ENCODE measurements at regions not wholly inside any gene's neighbourhood (a gene's known extent, or its start where the extent isn't known, plus 50 kb on each side); places are given as distances from the start of the nearest gene placed in this dataset.

DNA sequence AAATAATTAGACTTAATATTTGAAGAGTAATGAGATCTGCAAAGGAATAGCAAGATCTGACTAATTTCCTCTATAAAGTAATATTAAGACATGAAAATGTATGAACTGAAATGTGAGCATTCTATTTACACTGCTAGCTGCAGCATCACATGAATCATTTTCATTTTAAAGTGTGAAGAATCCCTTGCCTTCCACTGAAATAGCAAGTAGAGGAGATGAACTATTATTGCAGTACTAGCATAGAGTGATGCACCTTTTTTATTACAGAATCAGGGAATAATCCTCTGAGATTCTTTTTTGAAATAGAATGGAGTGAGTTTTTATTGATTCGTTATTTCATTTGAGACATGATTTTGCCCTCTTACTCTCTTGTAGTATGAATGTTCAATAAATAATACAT is 281.9 kb upstream of the NAV3 start:
- Mint-ChIP-seq H3K27ac (ENCODE audit: low read depth) (no peak overlapping the region), H3K9me3 (peaks cover 9% of the 10 kb centered on the region), H3K36me3 (ENCODE audit: insufficient read depth) (peaks cover 2% of the 10 kb centered on the region), H3K4me3 (no peak overlapping the region), H3K27me3 (no peaks in the 10 kb centered on the region), H3K4me1 (no peaks in the 10 kb centered on the region)
- DNase-seq (ENCODE audit: low spot score in 2 of 2) (no peak), ATAC-seq (replicated peaks; ENCODE audit: extremely low read depth, poor library complexity, severe bottlenecking) (no peak)

DNA sequence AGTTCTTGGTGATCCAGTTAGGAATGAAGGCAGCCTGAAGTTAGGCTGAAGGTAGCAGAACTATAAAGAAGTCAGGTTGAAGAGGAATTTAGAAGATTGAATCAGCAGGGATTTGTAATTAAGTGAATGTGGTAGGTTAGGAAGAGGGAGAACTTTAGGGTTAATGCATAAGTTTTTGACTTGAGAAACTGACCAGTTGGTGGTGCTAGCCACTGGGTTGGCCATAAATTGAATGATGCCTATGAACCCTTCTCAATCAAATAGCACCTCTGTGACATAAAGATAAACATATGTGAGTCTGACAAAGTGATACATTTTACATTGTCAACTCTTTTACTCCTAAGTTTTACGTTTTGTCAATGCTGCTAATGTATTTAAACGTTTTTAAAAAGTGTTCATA is 290.6 kb upstream of the NAV3 start:
- H3K27ac Mint-ChIP-seq (ENCODE audit: low read depth), result no peak overlapping the region
- no peak overlapping the region for H3K4me3 Mint-ChIP-seq
- H3K9me3 Mint-ChIP-seq, result peaks cover 24% of the 10 kb centered on the region

DNA sequence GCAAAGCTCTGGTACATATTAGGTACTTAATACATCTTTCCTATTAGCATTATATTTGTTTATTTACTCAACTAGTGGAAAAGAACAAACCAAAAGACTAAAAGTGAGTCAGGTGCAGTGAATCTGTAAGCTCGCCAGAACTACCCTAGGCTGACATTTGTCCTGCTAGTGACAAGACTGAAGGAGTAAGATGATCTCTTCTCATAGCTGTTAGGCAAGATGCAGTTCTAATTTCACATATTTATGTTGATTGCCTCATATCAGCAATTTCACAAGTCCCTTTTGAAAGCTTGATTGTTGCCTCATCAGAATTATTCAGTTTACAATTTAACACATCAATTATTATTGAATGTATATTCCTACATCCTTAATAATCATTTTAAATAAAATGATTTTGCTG is 293.0 kb upstream of the NAV3 start:
- DNase-seq (ENCODE audit: low spot score in 2 of 2) (no peak), ATAC-seq (replicated peaks; ENCODE audit: extremely low read depth, poor library complexity, severe bottlenecking) (no peak)
- no peaks in the 10 kb centered on the region for H3K36me3 Mint-ChIP-seq (ENCODE audit: insufficient read depth)
- H3K9me3 Mint-ChIP-seq, result peaks cover 15% of the 10 kb centered on the region
- no peak overlapping the region for H3K27ac Mint-ChIP-seq (ENCODE audit: low read depth)
- H3K4me3 Mint-ChIP-seq, result no peak overlapping the region
- no peaks in the 10 kb centered on the region for H3K27me3 Mint-ChIP-seq
- H3K4me1 Mint-ChIP-seq, result no peaks in the 10 kb centered on the region

More for the DNA sequence above, 290.6 kb upstream of the NAV3 start:
- H3K27me3 Mint-ChIP-seq, result no peaks in the 10 kb centered on the region
- peaks cover 2% of the 10 kb centered on the region for H3K36me3 Mint-ChIP-seq (ENCODE audit: insufficient read depth)
- DNase-seq (ENCODE audit: low spot score in 2 of 2), result no peak
- no peak for ATAC-seq (replicated peaks; ENCODE audit: extremely low read depth, poor library complexity, severe bottlenecking)
- no peaks in the 10 kb centered on the region for H3K4me1 Mint-ChIP-seq

DNA sequence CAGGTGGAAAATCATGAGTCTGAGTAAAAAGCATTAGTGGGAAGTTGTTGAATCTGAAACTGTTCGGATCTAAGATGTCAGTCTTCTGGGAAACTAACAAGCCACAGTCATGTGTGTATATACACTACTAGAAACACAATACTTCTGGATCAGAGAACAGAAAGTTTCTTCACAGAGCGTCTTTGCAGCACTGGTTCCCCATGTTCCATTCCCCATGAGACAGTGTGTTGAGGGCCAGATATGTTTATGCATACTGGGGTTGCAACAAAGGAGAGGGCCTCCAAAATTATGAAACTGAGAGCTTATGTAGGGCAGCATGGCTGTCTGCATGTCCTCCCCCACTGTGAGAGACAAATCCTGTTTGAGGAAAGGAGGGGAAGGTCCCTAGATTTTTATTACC is 295.0 kb upstream of the NAV3 start:
- Mint-ChIP-seq H3K9me3 (peaks cover 10% of the 10 kb centered on the region), H3K4me3 (no peak overlapping the region), H3K27me3 (no peaks in the 10 kb centered on the region), H3K4me1 (no peaks in the 10 kb centered on the region), H3K27ac (ENCODE audit: low read depth) (no peak overlapping the region), H3K36me3 (ENCODE audit: insufficient read depth) (no peaks in the 10 kb centered on the region)
- ATAC-seq (replicated peaks; ENCODE audit: extremely low read depth, poor library complexity, severe bottlenecking) (no peak), DNase-seq (ENCODE audit: low spot score in 2 of 2) (no peak)

DNA sequence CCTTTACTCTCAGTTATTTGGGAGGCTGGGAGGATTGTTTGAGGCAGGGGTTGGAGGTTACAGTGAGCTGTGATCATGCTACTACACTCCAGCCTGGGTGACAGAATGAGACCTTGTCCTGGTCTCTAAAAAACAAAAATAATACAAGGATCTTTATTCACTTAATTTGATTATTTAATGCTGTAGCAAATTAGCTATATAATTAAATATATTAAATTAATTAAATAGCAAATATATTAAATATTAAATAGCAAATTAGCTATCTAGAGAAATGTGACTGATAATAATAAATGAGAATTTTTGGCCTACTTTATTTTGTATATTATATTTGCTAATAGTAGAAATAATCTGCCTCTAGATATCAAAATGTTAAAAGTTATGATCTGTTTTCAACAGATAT is 298.8 kb upstream of the NAV3 start:
- no peak overlapping the region for H3K4me3 Mint-ChIP-seq

DNA sequence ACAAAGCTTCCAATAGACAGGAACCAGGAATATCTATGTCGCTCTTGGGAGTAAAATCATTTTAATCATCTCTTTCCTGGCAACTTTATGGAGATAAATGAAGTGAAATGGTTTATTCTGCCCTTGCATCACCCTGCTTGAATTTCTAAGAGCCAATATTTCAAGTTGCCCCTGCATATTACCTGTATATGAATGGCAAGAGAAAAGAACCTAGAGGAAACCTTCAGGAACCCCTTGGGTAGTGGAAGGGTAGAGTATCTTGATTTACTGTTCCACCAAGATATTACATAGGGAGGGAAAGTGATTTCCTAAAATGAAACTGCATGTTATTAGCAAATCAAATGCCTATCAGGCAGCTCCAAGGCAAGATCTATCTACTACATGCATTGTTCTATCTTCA is 308.4 kb upstream of the NAV3 start:
- no peak for ATAC-seq (replicated peaks; ENCODE audit: extremely low read depth, poor library complexity, severe bottlenecking)
- no peak overlapping the region for H3K4me3 Mint-ChIP-seq
- H3K36me3 Mint-ChIP-seq (ENCODE audit: insufficient read depth), result no peaks in the 10 kb centered on the region
- H3K27ac Mint-ChIP-seq (ENCODE audit: low read depth), result no peak overlapping the region
- H3K4me1 Mint-ChIP-seq, result no peaks in the 10 kb centered on the region
- H3K9me3 Mint-ChIP-seq, result peaks cover 32% of the 10 kb centered on the region
- no peaks in the 10 kb centered on the region for H3K27me3 Mint-ChIP-seq
- DNase-seq (ENCODE audit: low spot score in 2 of 2), result no peak

More for the DNA sequence above, 298.8 kb upstream of the NAV3 start:
- H3K4me1 Mint-ChIP-seq, result no peaks in the 10 kb centered on the region
- no peak for DNase-seq (ENCODE audit: low spot score in 2 of 2)
- no peaks in the 10 kb centered on the region for H3K27me3 Mint-ChIP-seq
- ATAC-seq (replicated peaks; ENCODE audit: extremely low read depth, poor library complexity, severe bottlenecking), result no peak
- peaks cover under 1% of the 10 kb centered on the region for H3K9me3 Mint-ChIP-seq
- H3K27ac Mint-ChIP-seq (ENCODE audit: low read depth), result no peak overlapping the region
- no peaks in the 10 kb centered on the region for H3K36me3 Mint-ChIP-seq (ENCODE audit: insufficient read depth)

DNA sequence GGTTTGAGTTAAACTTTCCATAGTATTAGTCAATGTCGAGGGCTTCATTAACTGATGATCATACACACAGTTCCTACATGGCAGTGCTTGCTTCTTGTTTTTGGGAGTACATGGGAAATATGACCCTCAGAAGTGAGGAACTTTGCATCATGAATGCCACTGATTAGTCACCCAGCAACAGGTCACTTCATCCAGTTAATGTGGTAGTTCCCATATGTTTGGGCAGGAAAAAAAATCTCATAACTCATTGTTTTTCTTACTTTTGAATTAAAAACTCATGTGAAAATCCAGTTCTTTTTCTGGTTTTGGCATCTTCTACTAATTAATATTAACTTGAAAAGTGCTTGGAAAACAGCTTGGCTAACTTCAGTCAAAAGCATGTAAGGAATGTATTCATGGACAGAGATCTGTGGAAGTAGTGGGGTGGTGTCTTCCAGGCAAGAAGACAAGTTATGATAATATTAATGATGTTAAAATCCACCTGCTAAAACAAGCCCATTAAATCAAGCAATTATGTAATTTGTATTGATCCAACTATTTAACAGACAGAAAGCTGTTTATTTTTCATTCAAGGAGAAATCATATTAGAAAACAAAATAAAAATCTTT is 309.1 kb upstream of the NAV3 start:
- DNase-seq (ENCODE audit: low spot score in 2 of 2), result no peak
- Mint-ChIP-seq H3K4me3 (no peak overlapping the region), H3K27ac (ENCODE audit: low read depth) (no peak overlapping the region), H3K9me3 (peaks cover 28% of the 10 kb centered on the region), H3K27me3 (no peaks in the 10 kb centered on the region), H3K36me3 (ENCODE audit: insufficient read depth) (no peaks in the 10 kb centered on the region), H3K4me1 (no peaks in the 10 kb centered on the region)
- no peak for ATAC-seq (replicated peaks; ENCODE audit: extremely low read depth, poor library complexity, severe bottlenecking)

DNA sequence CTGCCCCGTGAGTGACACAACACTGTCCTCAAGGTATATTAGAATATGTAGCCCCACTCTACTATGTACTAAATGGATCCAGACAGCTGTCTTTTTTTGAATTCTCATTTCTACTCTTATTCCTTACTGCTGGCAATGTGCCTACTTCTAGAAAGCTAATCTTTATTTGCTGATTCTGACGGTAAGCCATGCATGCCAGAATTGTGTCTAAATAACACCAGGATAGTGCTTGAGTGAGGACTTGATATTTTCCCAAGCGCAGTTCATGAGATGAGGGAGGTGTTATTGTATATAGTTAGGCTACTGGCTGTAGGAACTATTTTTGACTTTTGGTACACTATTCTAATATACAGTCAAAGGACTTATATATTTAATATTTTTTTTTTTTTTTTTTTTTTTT is 316.2 kb upstream of the NAV3 start:
- H3K4me3 Mint-ChIP-seq, result no peak overlapping the region
- peaks cover 6% of the 10 kb centered on the region for H3K9me3 Mint-ChIP-seq
- ATAC-seq (replicated peaks; ENCODE audit: extremely low read depth, poor library complexity, severe bottlenecking) (no peak), DNase-seq (ENCODE audit: low spot score in 2 of 2) (no peak)
- no peaks in the 10 kb centered on the region for H3K27me3 Mint-ChIP-seq
- no peaks in the 10 kb centered on the region for H3K4me1 Mint-ChIP-seq
- no peaks in the 10 kb centered on the region for H3K36me3 Mint-ChIP-seq (ENCODE audit: insufficient read depth)
- no peak overlapping the region for H3K27ac Mint-ChIP-seq (ENCODE audit: low read depth)

DNA sequence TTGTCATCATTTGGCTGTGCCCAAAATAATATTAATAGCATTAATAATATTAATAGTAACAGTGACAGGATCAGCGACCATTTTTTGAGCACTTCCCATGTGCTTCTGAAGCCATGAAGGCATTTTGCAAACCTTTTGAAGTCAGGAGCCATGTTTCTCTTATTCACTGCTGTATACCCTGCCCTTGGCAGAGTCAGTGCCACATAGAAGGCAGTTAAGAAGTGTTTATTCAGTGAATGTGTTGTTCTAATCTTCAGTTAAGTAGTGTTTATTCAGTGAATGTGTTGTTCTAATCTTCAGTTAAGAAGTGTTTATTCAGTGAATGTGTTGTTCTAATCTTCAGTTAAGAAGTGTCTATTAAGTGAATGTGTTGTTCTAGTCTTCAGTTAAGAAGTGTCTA is 319.7 kb upstream of the NAV3 start:
- Mint-ChIP-seq H3K9me3 (peaks cover 10% of the 10 kb centered on the region), H3K27ac (ENCODE audit: low read depth) (no peak overlapping the region), H3K27me3 (no peaks in the 10 kb centered on the region), H3K4me3 (no peak overlapping the region), H3K4me1 (no peaks in the 10 kb centered on the region), H3K36me3 (ENCODE audit: insufficient read depth) (no peaks in the 10 kb centered on the region)
- no peak for DNase-seq (ENCODE audit: low spot score in 2 of 2)
- ATAC-seq (replicated peaks; ENCODE audit: extremely low read depth, poor library complexity, severe bottlenecking), result no peak

DNA sequence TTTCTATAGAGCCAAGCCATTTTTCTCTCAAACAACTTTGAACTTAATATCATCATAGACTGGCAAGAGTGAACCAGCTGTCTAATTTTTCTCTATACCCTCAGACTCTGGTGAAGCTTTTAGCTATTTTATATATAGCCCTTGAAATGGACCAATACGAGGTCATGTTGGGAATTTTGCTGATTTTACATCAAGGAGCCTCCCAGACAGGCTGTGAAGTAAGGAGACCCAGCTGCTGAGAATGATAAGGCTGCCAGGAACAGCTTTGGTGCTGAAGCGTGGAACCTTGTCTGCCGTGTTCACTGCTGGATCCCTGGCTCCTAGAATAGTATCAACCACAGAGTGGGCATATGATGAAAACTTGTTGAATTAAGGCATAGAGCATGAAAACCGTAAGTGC is 326.2 kb upstream of the NAV3 start:
- Mint-ChIP-seq H3K36me3 (ENCODE audit: insufficient read depth) (no peaks in the 10 kb centered on the region), H3K27ac (ENCODE audit: low read depth) (no peak overlapping the region), H3K4me1 (no peaks in the 10 kb centered on the region), H3K27me3 (no peaks in the 10 kb centered on the region), H3K4me3 (no peak overlapping the region), H3K9me3 (peaks cover 16% of the 10 kb centered on the region)
- ATAC-seq (replicated peaks; ENCODE audit: extremely low read depth, poor library complexity, severe bottlenecking), result no peak
- no peak for DNase-seq (ENCODE audit: low spot score in 2 of 2)

DNA sequence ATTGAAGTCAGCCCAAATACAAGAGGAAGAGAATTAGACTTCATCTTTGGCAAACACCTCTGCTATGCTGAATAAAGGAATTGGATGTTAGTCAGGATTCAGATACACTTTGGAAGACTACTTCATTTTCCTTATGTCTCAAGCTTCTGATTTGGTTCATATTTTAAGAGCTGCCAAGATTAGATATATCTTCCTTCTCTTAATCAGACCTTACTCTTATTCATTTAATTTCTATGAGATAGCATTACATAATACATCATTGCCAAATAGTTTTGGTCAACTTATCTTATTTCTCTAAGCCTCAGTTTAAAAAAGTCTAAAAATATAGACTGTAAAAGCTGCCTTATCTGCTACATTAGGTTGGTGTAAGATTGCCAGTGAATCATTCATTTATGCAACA is 330.6 kb upstream of the NAV3 start:
- no peaks in the 10 kb centered on the region for H3K4me1 Mint-ChIP-seq
- H3K9me3 Mint-ChIP-seq, result peaks cover 9% of the 10 kb centered on the region
- no peaks in the 10 kb centered on the region for H3K27me3 Mint-ChIP-seq
- ATAC-seq (replicated peaks; ENCODE audit: extremely low read depth, poor library complexity, severe bottlenecking), result no peak
- H3K27ac Mint-ChIP-seq (ENCODE audit: low read depth), result no peak overlapping the region
- H3K36me3 Mint-ChIP-seq (ENCODE audit: insufficient read depth), result no peaks in the 10 kb centered on the region
- DNase-seq (ENCODE audit: low spot score in 2 of 2), result no peak
- no peak overlapping the region for H3K4me3 Mint-ChIP-seq

DNA sequence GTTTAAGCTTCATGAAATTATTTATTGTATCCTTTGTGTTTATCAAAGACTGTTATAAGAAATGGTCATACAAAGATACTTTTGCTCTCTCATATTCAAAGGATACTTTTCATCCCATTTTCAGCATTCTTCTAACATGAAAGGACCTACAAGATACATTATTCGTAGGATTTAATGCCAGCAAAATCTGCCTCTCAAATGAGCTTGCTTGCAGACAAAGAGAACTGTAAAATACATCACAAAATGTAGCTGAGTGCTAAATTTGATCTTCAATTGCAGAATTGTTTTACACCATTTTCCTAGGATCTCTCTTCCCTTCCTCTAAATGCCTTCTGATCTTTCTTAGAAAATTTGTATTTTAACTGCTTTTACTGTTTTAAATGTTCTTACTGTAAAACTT is 333.0 kb upstream of the NAV3 start:
- Mint-ChIP-seq H3K9me3 (peaks cover 9% of the 10 kb centered on the region), H3K27me3 (no peaks in the 10 kb centered on the region), H3K4me3 (no peak overlapping the region), H3K4me1 (no peaks in the 10 kb centered on the region), H3K36me3 (ENCODE audit: insufficient read depth) (no peaks in the 10 kb centered on the region), H3K27ac (ENCODE audit: low read depth) (no peak overlapping the region)
- DNase-seq (ENCODE audit: low spot score in 2 of 2), result no peak
- no peak for ATAC-seq (replicated peaks; ENCODE audit: extremely low read depth, poor library complexity, severe bottlenecking)

DNA sequence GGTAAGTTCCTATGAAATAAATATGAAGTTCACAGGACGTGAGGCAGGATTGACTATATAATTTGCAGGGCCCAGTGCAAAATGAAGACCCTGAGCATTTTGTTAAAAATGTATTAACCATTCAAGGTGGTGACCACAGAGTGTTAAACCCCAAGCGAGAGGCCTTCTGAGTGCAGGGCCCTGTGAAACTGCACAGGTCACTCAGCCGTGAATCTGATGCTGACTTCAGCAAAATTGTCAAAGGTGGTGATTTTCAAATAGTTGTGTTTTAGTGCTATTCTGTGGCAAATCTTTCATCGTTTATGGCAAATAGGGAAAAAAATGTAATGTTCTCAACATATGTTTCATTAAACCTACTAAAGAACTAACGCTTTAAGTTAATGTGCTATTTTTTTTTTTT is 334.0 kb upstream of the NAV3 start:
- Mint-ChIP-seq H3K4me1 (no peaks in the 10 kb centered on the region), H3K9me3 (peaks cover 9% of the 10 kb centered on the region), H3K27me3 (no peaks in the 10 kb centered on the region), H3K27ac (ENCODE audit: low read depth) (no peak overlapping the region), H3K4me3 (no peak overlapping the region), H3K36me3 (ENCODE audit: insufficient read depth) (no peaks in the 10 kb centered on the region)
- ATAC-seq (replicated peaks; ENCODE audit: extremely low read depth, poor library complexity, severe bottlenecking) (no peak), DNase-seq (ENCODE audit: low spot score in 2 of 2) (no peak)

DNA sequence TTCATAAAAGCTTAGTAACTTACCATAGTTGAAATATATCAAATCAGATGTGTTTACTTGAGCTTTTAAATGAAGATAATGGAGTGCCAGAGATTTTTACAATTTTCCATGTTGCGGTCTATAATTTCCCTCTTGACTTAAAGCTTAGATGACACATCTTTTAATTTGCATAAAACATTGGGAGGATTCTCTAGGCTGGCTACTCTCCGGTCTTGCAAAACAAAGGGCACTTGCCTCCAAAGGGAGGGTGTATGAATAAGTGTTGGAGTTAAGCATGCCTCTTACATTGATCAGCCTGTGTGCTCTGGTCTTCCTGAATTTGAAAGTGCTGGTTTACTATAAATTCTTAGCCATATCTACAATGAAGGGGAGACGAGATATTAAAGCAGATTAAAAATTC is 336.4 kb upstream of the NAV3 start:
- ATAC-seq (replicated peaks; ENCODE audit: extremely low read depth, poor library complexity, severe bottlenecking) (no peak), DNase-seq (ENCODE audit: low spot score in 2 of 2) (no peak)
- Mint-ChIP-seq H3K27ac (ENCODE audit: low read depth) (no peak overlapping the region), H3K27me3 (no peaks in the 10 kb centered on the region), H3K4me3 (no peak overlapping the region), H3K36me3 (ENCODE audit: insufficient read depth) (peaks cover 2% of the 10 kb centered on the region), H3K4me1 (no peaks in the 10 kb centered on the region), H3K9me3 (peaks cover 7% of the 10 kb centered on the region)
